Activated T-cell treated with anti-CD3 and anti-CD28 coated beads, Interleukin-2, amount 50 U/mL, for 24 hours (primary cell): ENCODE measurements at regions not wholly inside any gene's neighbourhood (a gene's known extent, or its start where the extent isn't known, plus 50 kb on each side); places are given as distances from the start of the nearest gene placed in this dataset.

ENCODE experiments used
- DNase-seq: peaks from one replicate; pipeline ENCODE4 v3.0.0-alpha.2; 2020
- H3K27ac Mint-ChIP-seq: 2 replicates; pipeline ENCODE4 v1.8.0; 2020; ENCODE audit warnings: mild to moderate bottlenecking, mixed read lengths
- H3K27me3 Mint-ChIP-seq: 2 replicates; pipeline ENCODE4 v1.8.0; 2020; ENCODE audit warnings: mixed read lengths
- H3K36me3 Mint-ChIP-seq: 2 replicates; pipeline ENCODE4 v1.8.0; 2020; ENCODE audit warnings: low read depth, mixed read lengths
- H3K4me1 Mint-ChIP-seq: 2 replicates; pipeline ENCODE4 v1.8.0; 2020; ENCODE audit warnings: low read depth, mixed read lengths
- H3K4me3 Mint-ChIP-seq: 2 replicates; pipeline ENCODE4 v1.8.0; 2020; ENCODE audit warnings: mild to moderate bottlenecking, moderate library complexity, mixed read lengths
- H3K9me3 Mint-ChIP-seq: 2 replicates; pipeline ENCODE4 v1.8.0; 2020; ENCODE audit warnings: mixed read lengths

- DNase-seq = no peak
- H3K27ac Mint-ChIP-seq = no peak overlapping the region
- H3K27me3 Mint-ChIP-seq = peaks cover 20% of the 10 kb centered on the region
- no peak overlapping the region for H3K4me3 Mint-ChIP-seq
- no peaks in the 10 kb centered on the region for H3K36me3 Mint-ChIP-seq
- H3K4me1 Mint-ChIP-seq = no peaks in the 10 kb centered on the region
- peaks cover 7% of the 10 kb centered on the region for H3K9me3 Mint-ChIP-seq
Observed at GRCh38 chr7:98565103-98565502, 52.0 kb upstream of the NPTX2 start.

DNA sequence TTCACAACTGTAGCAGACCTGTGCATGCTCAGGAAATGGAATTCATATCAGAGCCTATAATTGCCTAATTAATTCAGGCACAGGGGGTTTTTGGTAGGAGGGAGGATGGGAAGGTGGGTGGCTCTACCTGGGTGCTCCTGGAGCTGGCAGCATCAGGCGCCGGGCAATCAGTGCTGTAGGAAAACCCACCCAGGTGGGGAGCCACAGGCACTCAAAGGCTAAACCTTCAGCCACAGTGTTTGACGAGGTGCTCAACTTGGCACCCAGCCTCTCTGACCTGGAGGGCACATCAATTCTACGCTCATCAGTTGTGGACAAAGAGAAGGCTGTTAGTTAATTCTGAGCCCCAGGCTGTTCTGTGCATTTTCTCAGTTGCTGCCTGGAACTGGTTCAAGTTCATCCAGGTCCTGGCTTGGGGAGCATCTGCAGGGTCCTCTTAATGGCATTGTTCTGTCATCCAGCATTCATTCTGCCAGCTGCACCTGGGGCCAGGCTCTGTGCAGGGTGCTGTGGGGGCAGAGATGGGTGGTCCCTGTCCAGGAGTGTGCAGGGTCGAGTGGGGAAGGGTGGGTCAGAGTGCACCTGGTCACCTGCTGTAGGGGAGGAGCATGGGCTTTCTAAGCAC, 54.1 kb upstream of the NPTX2 start:
- H3K9me3 Mint-ChIP-seq = peaks cover 7% of the 10 kb centered on the region
- no peaks in the 10 kb centered on the region for H3K36me3 Mint-ChIP-seq
- H3K4me3 Mint-ChIP-seq = no peak overlapping the region

GRCh38 chr7:98562381-98562823, 54.7 kb upstream of the NPTX2 start:
- peaks cover 7% of the 10 kb centered on the region for H3K9me3 Mint-ChIP-seq
- H3K4me1 Mint-ChIP-seq = no peaks in the 10 kb centered on the region
- H3K36me3 Mint-ChIP-seq = no peaks in the 10 kb centered on the region
- peaks cover 25% of the 10 kb centered on the region for H3K27me3 Mint-ChIP-seq
- no peak for DNase-seq
- H3K27ac Mint-ChIP-seq = no peak overlapping the region
- no peak overlapping the region for H3K4me3 Mint-ChIP-seq

More for the DNA sequence above, 54.1 kb upstream of the NPTX2 start:
- no peak overlapping the region for H3K27ac Mint-ChIP-seq
- peaks cover 25% of the 10 kb centered on the region for H3K27me3 Mint-ChIP-seq
- H3K4me1 Mint-ChIP-seq = no peaks in the 10 kb centered on the region
- no peak for DNase-seq

DNA sequence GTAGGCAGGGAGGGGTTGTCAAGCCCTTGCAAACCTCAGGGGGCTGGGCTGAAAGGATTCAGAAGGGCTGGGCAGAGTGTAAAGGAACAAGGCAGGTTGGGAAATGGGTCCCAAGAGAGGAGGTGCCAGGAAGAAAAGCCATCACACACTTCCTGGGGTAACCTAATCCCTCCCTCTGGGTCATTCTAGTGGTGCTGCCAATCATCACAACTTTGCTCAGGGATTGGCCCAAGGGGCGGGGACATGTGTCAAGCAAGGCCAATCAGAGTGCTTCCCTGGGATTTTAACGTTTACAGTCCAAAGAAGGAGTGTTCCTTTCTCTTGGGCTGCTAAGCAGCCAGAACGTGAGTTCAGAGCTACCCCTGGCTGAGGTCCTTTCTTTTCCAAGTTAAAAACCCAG, 57.1 kb upstream of the NPTX2 start:
- Mint-ChIP-seq H3K4me1 (no peaks in the 10 kb centered on the region), H3K9me3 (peaks cover 7% of the 10 kb centered on the region), H3K36me3 (no peaks in the 10 kb centered on the region), H3K27me3 (peaks cover 23% of the 10 kb centered on the region), H3K4me3 (no peak overlapping the region), H3K27ac (no peak overlapping the region)
- DNase-seq = no peak

- Mint-ChIP-seq H3K9me3 (peaks cover 4% of the 10 kb centered on the region), H3K27me3 (peaks cover 23% of the 10 kb centered on the region), H3K4me3 (no peak overlapping the region), H3K36me3 (no peaks in the 10 kb centered on the region), H3K4me1 (no peaks in the 10 kb centered on the region), H3K27ac (no peak overlapping the region)
- no peak for DNase-seq
Observed at GRCh38 chr7:98559219-98559618, 57.9 kb upstream of the NPTX2 start.

DNA sequence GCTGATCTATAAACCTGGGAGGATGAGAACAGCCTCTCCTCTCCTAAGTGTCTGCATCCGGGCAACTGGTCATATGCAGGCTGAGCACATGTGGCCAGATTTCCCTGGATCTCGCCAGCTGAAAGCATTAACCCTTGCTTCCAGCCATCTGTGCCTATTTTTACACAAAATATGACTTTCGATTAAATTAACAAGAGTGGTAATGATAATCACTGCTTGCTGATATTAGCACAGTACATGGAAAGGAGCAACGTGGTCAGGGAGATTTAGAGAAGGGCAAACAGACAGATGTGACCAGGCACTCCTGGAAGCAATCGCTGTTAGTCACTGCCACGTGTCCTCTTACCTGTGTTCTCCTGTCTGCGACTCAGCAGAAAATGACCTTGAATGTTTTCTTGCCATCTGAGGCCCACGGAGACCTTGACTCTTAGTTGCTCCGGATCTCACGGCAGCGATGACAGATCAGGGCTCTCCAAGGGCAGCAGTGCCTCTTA, 59.5 kb upstream of the NPTX2 start:
- H3K4me1 Mint-ChIP-seq = no peaks in the 10 kb centered on the region
- H3K4me3 Mint-ChIP-seq = no peak overlapping the region
- H3K36me3 Mint-ChIP-seq = no peaks in the 10 kb centered on the region
- H3K27ac Mint-ChIP-seq = no peak overlapping the region
- DNase-seq = no peak
- peaks cover 11% of the 10 kb centered on the region for H3K27me3 Mint-ChIP-seq
- peaks cover 3% of the 10 kb centered on the region for H3K9me3 Mint-ChIP-seq

DNA sequence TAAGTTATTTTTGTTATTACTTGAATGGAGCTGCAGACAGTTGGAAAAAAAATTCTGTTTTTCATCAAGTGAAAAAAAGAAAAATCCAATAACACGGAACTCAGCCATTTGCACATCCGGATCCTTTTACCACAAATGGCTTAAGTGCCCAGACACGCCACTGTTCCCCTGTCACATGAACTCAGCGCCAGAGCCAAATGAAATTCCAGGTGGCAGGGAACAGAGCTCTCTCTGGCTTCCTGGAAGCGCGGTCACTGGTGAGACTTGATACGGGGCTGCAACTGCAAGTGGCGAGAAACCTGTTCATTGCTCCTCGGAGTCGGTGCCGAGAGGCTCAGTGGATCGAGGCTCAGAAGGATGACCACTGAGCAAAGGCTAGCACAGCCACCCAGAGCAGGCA, 60.8 kb upstream of the NPTX2 start:
- H3K36me3 Mint-ChIP-seq = no peaks in the 10 kb centered on the region
- H3K27ac Mint-ChIP-seq = no peak overlapping the region
- no peak for DNase-seq
- peaks cover 9% of the 10 kb centered on the region for H3K9me3 Mint-ChIP-seq
- no peak overlapping the region for H3K4me3 Mint-ChIP-seq
- H3K4me1 Mint-ChIP-seq = no peaks in the 10 kb centered on the region
- H3K27me3 Mint-ChIP-seq = peaks cover 10% of the 10 kb centered on the region

GRCh38 chr7:98555403-98555802, 61.7 kb upstream of the NPTX2 start:
- Mint-ChIP-seq H3K9me3 (peaks cover 9% of the 10 kb centered on the region), H3K27ac (no peak overlapping the region), H3K27me3 (peaks cover 8% of the 10 kb centered on the region), H3K4me1 (no peaks in the 10 kb centered on the region), H3K36me3 (no peaks in the 10 kb centered on the region), H3K4me3 (no peak overlapping the region)
- no peak for DNase-seq

DNA sequence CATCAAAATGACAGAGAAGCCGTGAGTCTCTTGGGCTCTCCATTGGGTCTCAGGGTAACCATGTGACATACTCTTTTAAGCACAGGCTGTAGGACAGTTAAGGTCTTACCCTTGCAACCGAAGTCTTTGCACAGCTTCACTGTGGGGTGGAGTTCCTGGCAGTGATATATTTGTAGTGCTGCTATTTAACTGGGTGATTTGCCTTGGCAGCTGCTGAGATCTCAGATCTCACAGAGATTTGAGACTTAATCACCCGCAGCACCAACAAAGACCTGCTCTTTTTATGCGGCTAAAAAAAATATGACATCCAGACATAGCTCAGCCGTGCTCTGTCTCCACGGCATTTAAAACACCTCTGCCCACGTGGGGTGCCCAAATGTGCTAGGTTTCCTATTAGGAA, 63.4 kb upstream of the NPTX2 start:
- Mint-ChIP-seq H3K9me3 (peaks cover 11% of the 10 kb centered on the region), H3K27ac (no peak overlapping the region), H3K4me3 (no peak overlapping the region), H3K36me3 (no peaks in the 10 kb centered on the region), H3K27me3 (peaks cover 3% of the 10 kb centered on the region), H3K4me1 (no peaks in the 10 kb centered on the region)
- DNase-seq = no peak

DNA sequence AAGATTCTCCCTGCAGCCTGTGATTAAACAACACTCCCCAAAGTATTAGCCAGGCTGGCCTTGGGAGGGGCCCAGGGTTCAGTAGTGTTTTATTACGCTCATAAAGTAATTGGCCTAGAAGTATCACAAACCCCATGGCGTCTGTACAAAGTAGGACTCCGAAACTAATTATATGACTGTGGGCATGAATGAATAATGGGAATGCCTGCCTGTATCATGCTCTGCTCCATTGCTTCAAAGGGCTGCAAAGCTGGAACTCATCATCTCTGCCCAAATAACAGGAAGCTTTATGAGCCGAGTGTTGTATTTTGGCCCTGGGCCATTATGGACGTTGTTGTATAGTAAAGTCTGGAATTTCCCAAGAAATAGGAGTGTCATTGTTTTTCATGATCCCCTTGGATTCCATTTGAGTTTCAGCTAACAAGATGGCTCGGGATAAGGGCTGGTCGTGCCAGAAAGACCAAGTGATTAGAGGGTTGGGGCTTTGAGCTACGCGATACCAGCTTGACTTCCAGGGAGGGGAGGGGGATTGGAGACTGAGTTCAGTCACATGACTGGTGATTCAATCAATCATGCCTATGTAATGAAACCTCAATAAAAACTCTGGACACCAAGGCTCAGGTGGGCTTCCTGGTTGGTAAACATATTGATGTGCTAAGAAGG, 65.3 kb upstream of the NPTX2 start:
- no peak overlapping the region for H3K4me3 Mint-ChIP-seq
- no peaks in the 10 kb centered on the region for H3K4me1 Mint-ChIP-seq
- no peak overlapping the region for H3K27ac Mint-ChIP-seq
- H3K9me3 Mint-ChIP-seq = peaks cover 11% of the 10 kb centered on the region
- H3K27me3 Mint-ChIP-seq = peaks cover 3% of the 10 kb centered on the region
- H3K36me3 Mint-ChIP-seq = no peaks in the 10 kb centered on the region
- no peak for DNase-seq

GRCh38 chr7:98548971-98549370, 68.1 kb upstream of the NPTX2 start:
- Mint-ChIP-seq H3K9me3 (peaks cover 11% of the 10 kb centered on the region), H3K4me3 (no peak overlapping the region), H3K36me3 (no peaks in the 10 kb centered on the region), H3K27me3 (peaks cover 5% of the 10 kb centered on the region), H3K4me1 (no peaks in the 10 kb centered on the region), H3K27ac (no peak overlapping the region)
- DNase-seq = no peak

- Mint-ChIP-seq H3K9me3 (peaks cover 11% of the 10 kb centered on the region), H3K36me3 (no peaks in the 10 kb centered on the region), H3K27ac (no peak overlapping the region), H3K4me3 (no peak overlapping the region), H3K27me3 (peaks cover 7% of the 10 kb centered on the region), H3K4me1 (no peaks in the 10 kb centered on the region)
- no peak for DNase-seq
Observed at GRCh38 chr7:98548370-98548769, 68.7 kb upstream of the NPTX2 start.

DNA sequence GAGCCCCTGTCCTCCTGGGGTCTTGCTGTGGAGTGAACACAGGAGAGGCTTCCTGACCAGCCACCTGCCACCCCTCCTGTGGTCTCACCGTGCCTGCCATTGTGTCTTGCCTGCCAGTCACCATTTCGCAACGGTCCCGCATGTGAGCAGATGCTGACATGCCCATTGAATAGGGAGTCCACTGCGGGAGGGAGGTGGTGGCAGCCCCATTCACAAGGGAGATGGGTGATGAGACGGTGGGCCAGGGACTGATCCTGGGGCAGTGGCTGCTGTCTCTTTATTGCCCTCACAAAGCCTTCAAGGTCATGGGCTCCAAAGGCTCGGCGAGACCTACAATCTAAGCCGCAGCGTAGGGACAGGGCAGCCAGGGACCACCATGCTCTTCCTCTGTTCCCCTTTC, 76.0 kb upstream of the NPTX2 start:
- H3K4me1 Mint-ChIP-seq = no peaks in the 10 kb centered on the region
- no peaks in the 10 kb centered on the region for H3K36me3 Mint-ChIP-seq
- no peak overlapping the region for H3K4me3 Mint-ChIP-seq
- peaks cover 5% of the 10 kb centered on the region for H3K9me3 Mint-ChIP-seq
- DNase-seq = no peak
- H3K27me3 Mint-ChIP-seq = peaks cover 4% of the 10 kb centered on the region
- no peak overlapping the region for H3K27ac Mint-ChIP-seq

DNA sequence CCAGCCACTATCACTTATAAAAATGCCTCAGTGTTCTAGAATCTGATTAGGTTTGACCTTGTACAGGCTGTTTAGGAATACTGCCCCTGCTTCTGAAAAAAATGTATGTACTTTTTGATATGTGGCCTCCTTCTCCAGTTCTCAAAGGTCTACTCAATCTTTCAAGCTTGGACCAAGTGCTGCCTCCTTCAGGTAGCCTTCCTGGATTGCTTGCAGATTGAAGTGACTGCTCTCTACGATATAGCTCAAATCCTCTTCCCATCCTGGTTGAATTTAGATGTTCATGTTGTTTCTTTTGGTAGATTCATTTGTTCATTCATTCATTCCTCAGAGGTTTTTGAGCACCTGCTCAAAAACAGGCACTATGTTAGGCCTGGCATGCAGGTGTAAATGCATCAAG, 77.2 kb upstream of the NPTX2 start:
- Mint-ChIP-seq H3K27ac (no peak overlapping the region), H3K4me1 (no peaks in the 10 kb centered on the region)

DNA sequence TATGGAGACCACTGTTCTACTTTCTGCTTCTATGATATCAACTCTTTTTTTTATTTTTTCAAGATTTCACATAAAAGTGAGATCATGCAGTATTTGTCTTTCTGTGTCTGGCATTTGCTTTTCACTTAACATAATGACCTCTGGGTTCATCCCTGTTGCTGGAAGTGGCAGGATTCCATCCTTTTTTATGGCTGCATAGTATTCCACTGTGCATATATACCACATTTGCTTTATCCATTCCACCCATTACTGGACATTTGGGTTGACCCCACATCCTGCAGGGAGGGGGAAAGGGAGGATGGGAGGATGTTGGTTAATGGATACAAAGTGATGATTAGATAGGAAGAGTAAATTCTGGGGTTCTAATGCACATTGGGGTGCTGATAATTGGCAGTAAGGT, 80.3 kb upstream of the NPTX2 start:
- H3K9me3 Mint-ChIP-seq = peaks cover 7% of the 10 kb centered on the region
- DNase-seq = no peak
- no peaks in the 10 kb centered on the region for H3K36me3 Mint-ChIP-seq
- H3K27me3 Mint-ChIP-seq = no peaks in the 10 kb centered on the region
- no peak overlapping the region for H3K27ac Mint-ChIP-seq
- H3K4me3 Mint-ChIP-seq = no peak overlapping the region
- H3K4me1 Mint-ChIP-seq = no peaks in the 10 kb centered on the region

More for the DNA sequence above, 77.2 kb upstream of the NPTX2 start:
- Mint-ChIP-seq H3K36me3 (no peaks in the 10 kb centered on the region), H3K4me3 (no peak overlapping the region), H3K27me3 (peaks cover 4% of the 10 kb centered on the region), H3K9me3 (peaks cover 5% of the 10 kb centered on the region)
- no peak for DNase-seq
